OCI-LY1 (cell line): ENCODE measurements at regions not wholly inside any gene's neighbourhood (a gene's known extent, or its start where the extent isn't known, plus 50 kb on each side); places are given as distances from the start of the nearest gene placed in this dataset.

ENCODE experiments used
- CTCF ChIP-seq: fragments of 200-600 bp; sonication (generic), shearing (Covaris generic); IDR thresholded peaks from 2 replicates; pipeline ENCODE4 v1.5.1; 2017; ENCODE audit warnings: mild to moderate bottlenecking, antibody characterized with exemption, low read length, moderate library complexity, mixed read lengths
- EZH2 ChIP-seq: fragments of 200-600 bp; sonication (generic), shearing (Covaris generic); IDR thresholded peaks from 2 replicates; pipeline ENCODE4 v1.8.0; 2017; ENCODE audit warnings: borderline replicate concordance, mixed run types, mild to moderate bottlenecking, antibody characterized with exemption, low read length, moderate library complexity, mixed read lengths

DNA sequence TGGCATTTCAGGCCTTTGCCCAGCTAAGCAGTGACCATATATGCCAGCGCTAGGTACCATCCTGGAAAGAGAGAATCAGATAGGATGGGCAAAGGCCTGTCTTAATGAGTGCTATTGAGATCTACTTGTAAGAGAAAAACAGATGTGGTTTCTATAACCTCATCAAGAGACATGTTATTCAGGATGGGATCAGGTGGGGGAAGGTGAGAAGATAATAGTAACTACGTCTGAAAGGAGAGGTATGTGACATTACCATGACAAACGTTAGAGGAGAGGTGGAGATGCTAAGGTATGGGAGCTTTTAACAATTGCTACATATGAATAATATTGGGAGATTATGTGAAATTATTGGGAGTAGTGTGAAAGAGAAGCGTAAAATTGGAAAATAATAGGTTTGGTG lies 204.2 kb upstream of the PLXNA2 start:
- TF ChIP-seq CTCF (no peak), EZH2 (no peak)
